NCI-H82 treated with DMSO at 0.1 percent for 48 hours (cell line): ENCODE measurements at regions not wholly inside any gene's neighbourhood (a gene's known extent, or its start where the extent isn't known, plus 50 kb on each side); places are given as distances from the start of the nearest gene placed in this dataset.
"Not testable (repeated sequence)": the region's sequence is repeated elsewhere in the genome, so short reads cannot be mapped to it uniquely, and the experiment has no call there.

ENCODE experiments used
- DNase-seq: peaks from one replicate; lab custom pipeline; 2025; ENCODE audit not compliant: unreplicated experiment; lab: John Stamatoyannopoulos, UW

GRCh38 chr10:33965795-33966581 lies 631.5 kb upstream of the NRP1 start:
- DNase-seq, result no peak

DNA sequence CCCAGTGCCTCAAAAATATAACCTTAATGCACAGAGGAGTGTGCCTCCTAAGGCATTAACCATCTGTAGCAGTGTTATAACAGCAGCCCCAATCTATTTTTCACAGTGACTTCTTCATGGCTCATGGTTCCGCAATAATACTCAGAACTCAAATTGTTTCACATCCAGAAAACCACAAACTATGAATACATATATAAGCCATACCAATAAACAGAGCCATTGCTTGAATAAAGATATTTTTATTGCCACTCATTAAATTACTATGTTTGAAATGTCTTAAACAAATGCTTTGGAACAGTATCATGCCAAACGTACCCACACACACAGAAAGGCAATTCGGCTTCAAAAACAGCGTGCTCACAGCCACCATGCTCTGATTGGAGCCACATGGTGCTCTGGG lies 629.3 kb upstream of the NRP1 start:
- DNase-seq, result no peak

GRCh38 chr10:33956322-33956721 lies 621.9 kb upstream of the NRP1 start:
- not testable (repeated sequence) for DNase-seq

- no peak for DNase-seq
These were observed 621.2 kb upstream of the NRP1 start for GRCh38 chr10:33955676-33956075.

- no peak for DNase-seq
These were observed 618.4 kb upstream of the NRP1 start for GRCh38 chr10:33952692-33953360.

DNA sequence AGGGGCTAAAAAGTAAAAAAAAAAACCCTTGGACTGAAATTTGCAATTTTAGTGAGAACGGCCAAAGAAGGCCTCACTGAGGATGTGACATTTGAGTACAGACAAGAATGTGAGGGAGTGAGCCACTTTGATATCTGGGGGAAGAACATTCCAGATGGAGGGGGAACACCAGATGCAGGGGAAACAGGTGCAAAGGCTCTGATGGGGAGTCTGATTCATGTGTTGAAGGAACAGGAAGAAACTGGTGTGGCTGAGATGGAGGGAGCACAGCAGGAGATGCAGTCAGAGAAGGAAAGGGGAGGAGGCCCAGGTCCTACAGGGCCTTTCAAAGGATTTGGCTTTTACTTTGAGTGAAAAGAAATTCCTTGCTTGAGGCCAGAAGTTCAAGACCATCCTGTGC lies 615.7 kb upstream of the NRP1 start:
- DNase-seq, result no peak

GRCh38 chr10:33947544-33947943 lies 613.1 kb upstream of the NRP1 start:
- no peak for DNase-seq

DNA sequence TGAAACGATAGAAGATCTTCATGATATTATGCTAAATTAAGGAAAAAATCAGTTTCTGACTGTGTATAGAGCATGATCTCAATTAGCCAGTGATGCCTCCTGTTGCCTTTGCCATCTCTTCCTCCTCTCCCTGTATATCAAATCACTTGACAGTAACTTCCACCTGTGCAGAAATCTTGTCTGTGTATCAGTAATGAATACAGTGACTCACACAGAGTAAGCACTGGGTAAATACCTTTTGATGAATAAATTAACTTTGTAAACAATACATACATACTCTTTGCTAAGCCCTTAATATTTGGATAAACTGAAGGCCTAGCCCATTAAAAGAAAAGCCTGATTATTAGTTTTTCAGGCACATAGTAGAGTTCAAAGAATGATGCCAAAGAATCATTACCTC lies 610.6 kb upstream of the NRP1 start:
- DNase-seq, result no peak

DNA sequence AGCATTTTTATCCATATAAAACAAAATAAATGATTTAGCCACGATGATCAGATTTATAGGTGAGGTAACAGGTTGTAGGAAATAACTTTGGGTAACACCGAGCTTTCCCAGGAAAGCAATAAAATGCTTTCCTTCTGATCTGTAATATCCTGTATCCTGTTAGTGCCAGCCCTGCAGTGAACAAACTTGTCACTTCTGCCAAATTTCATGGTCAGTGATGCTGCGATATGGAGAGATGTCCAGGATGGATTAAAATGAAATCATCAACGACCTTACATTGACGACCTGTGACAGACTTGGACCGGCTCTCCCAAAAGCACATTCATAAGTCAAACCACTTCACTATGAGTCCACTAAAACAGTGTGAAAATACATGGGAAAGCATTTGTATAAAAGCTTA lies 608.0 kb upstream of the NRP1 start:
- no peak for DNase-seq

DNA sequence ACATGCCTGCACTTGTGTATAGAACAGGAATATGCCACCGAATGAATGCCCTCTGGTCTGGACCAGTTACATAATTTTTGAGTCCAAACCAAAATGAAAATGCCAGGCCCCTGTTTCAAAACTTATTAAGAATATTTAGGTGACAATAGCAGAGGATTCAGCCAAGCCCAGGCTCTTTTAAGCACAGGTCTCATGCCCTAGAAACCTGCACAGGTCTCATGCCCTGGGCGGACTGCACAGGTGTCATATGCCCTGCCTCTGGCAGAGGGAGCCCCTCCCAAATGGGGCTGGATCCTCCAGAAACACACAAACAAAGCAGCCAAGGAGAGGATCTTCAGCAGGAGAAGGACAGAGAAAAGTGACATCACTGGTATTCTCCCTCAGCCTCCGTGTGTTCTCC lies 605.4 kb upstream of the NRP1 start:
- no peak for DNase-seq

DNA sequence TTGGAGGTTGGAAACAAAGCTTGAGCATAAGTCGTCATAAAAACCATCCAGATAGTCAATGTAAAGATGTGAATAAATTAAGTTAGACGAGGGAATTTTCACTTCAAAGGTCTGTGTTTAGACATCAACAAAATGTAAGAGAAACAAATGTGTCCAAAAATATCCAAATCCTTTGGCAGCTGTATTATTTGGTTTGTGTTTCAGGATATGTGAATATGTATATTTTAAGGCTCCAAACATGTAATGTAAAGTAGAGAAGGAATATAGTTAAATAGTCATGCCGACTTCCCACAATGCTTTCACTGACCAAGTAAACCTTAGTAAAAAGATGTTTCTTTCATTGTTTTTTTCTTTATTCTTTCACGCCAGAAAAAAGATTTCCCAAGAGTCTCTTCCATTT lies 604.9 kb upstream of the NRP1 start:
- DNase-seq, result no peak

GRCh38 chr10:33938001-33938400 lies 603.5 kb upstream of the NRP1 start:
- DNase-seq, result no peak

GRCh38 chr10:33937036-33937730 lies 602.7 kb upstream of the NRP1 start:
- DNase-seq, result no peak

DNA sequence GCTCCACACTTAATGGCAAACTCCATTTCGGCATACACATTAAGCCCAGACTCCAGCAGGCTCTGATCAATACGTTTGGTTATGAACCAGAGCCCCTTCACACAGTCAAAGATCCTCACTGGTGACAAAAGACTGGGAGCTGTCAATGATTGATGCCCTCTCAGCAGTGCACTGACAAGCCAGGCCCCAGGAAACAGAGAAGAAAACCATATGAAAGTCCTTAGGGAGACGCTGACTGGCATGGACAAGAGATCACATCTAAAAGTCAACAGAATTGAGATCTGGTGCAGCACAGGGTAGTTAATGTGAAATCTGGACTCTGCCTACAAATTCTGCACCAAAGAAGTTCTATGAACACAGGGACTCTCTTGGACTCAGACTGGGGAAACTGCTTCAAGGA lies 600.9 kb upstream of the NRP1 start:
- DNase-seq, result no peak

DNA sequence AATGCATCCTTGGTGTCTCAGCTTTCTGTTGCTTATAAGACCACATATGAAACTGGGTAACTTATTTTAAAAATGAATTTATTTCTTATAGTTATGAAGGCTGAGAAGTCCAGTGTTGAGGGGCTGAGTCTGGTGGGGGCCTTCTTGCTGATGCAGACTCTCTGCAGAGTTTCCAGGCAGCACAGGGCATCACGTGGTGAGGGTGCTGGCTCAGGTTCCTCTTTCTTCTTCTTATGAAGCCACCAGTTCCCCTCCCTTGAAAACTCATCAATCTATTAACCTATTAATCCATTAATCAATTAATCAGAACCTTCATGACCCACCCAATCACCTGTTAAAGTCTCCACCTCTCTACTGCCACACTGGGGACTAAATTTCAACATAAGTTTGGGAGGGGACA lies 595.6 kb upstream of the NRP1 start:
- no peak for DNase-seq

DNA sequence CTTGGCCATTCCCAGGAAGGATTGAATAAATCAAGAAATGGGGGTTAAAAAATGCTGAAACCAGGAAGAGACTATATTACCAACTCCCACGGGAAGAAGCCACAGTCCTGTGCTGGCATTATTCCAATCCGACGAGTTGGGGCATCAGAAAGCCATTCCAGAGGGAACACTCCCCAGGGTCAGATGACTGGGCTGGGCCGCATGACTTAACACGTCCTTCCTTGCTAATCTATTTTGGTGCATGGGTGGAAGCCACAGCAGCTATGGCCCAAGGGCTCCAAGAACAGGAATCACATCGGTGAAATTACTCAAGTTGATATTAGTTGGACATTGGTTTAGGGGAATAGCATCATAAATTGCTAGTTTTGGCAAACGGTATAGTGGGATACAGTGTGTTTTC lies 592.9 kb upstream of the NRP1 start:
- no peak for DNase-seq

GRCh38 chr10:33921970-33922605 lies 587.6 kb upstream of the NRP1 start:
- no peak for DNase-seq

- DNase-seq, result no peak
These were observed 585.9 kb upstream of the NRP1 start for GRCh38 chr10:33920351-33920750.

- DNase-seq, result no peak
These were observed 584.8 kb upstream of the NRP1 start for GRCh38 chr10:33919244-33919643.

DNA sequence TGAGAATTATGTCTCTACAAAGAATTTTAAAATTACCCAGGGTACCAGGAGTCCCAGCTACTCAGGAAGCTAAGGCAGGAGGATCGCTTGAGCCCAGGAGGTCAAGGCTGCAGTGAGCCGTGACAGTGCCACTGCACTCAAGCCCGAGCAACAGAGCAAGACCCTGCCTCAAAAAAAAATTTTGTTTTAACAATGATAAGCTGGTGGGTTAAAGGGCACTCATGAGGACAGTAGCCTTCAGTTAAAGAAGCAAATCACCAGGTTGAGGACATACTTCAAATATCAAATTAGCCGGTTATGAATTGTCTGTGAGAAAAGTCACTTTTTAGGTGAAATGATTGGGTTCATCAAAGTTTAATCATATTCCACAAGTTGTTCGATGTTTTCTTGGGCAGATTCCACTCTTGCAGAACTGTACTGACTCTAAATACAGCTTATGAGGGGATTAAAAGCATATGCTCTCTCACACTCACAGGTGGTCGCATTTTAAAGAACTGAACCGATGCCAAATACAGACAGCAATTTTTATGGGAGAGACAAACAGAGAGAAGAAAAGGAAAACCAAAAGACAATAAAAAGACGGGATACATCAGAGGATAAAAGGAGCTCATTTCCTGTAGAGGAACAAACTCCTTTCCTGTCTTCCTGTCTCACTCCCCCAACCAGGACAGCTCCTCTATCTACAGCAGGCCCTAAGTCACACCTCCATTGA lies 582.8 kb upstream of the NRP1 start:
- DNase-seq, result peak; percentile 4

- no peak for DNase-seq
These were observed 580.3 kb upstream of the NRP1 start for GRCh38 chr10:33914746-33915145.
